ENCODE measurements at regions not wholly inside any gene's neighbourhood (a gene's known extent, or its start where the extent isn't known, plus 50 kb on each side); places are given as distances from the start of the nearest gene placed in this dataset.

GRCh38 chr3:187831125-187832051, 86.1 kb upstream of the BCL6 start:
- no peak for TF ChIP-seq CTCF (conservative IDR thresholded peaks at IDR 0.05; ENCODE audit: low read length)
- TF ChIP-seq EZH2phosphoT487 (IDR thresholded peaks at IDR 0.05; ENCODE audit: borderline replicate concordance, low read depth, low read length), result no peak
